Astrocyte (in vitro differentiated cells and primary cell): ENCODE measurements at regions not wholly inside any gene's neighbourhood (a gene's known extent, or its start where the extent isn't known, plus 50 kb on each side); places are given as distances from the start of the nearest gene placed in this dataset.

Experiments used
- DNase-seq: peaks from one replicate; pipeline ENCODE4 v3.0.0-alpha.2; 2010; ENCODE audit warnings: low read depth
- FAIRE-seq: peaks from 2 replicates; lab custom pipeline; 2011; peaks lifted over from hg19 to GRCh38; lab: Jason Lieb, UNC
- H2AFZ ChIP-seq: 2 replicates; pipeline ENCODE4 v1.6.0; 2012; ENCODE audit warnings: low read depth, low read length, inconsistent platforms
- H3K27ac ChIP-seq: 2 replicates; pipeline ENCODE4 v1.5.1; 2011; ENCODE audit warnings: low read depth, low read length, inconsistent platforms
- H3K27me3 ChIP-seq: 2 replicates; pipeline ENCODE4 v1.6.0; 2011; ENCODE audit warnings: low read length, inconsistent platforms; ENCODE audit not compliant: insufficient read depth
- H3K36me3 ChIP-seq: 2 replicates; pipeline ENCODE4 v1.5.1; 2011; ENCODE audit warnings: low read length, inconsistent platforms; ENCODE audit not compliant: insufficient read depth
- H3K4me1 ChIP-seq: 2 replicates; pipeline ENCODE4 v1.5.1; 2011; ENCODE audit warnings: low read length, inconsistent platforms; ENCODE audit not compliant: insufficient read depth
- H3K4me2 ChIP-seq: 2 replicates; pipeline ENCODE4 v1.6.0; 2012; ENCODE audit warnings: low read length, inconsistent platforms
- H3K4me3 ChIP-seq: 2 replicates; pipeline ENCODE4 v1.5.1; 2011; ENCODE audit warnings: low read depth, mild to moderate bottlenecking, low read length, inconsistent platforms; ENCODE audit not compliant: insufficient read depth
- H3K79me2 ChIP-seq: 2 replicates; pipeline ENCODE4 v1.6.0; 2012; ENCODE audit warnings: mild to moderate bottlenecking, low read length, inconsistent platforms; ENCODE audit not compliant: insufficient read depth
- H3K9ac ChIP-seq: 2 replicates; pipeline ENCODE4 v1.6.0; 2012; ENCODE audit warnings: mild to moderate bottlenecking, low read length, inconsistent platforms
- H3K9me3 ChIP-seq: 2 replicates; pipeline ENCODE4 v1.5.1; 2012; ENCODE audit warnings: low read depth, mild to moderate bottlenecking, low read length, inconsistent platforms; ENCODE audit not compliant: insufficient read depth
- H4K20me1 ChIP-seq: 2 replicates; pipeline ENCODE4 v1.6.0; 2012; ENCODE audit warnings: low read length, inconsistent platforms; ENCODE audit not compliant: insufficient read depth
- H3K27ac Mint-ChIP-seq: one replicate; pipeline ENCODE4 v1.8.0; 2021; ENCODE audit warnings: mild to moderate bottlenecking, mixed read lengths; ENCODE audit not compliant: unreplicated experiment
- H3K27me3 Mint-ChIP-seq: one replicate; pipeline ENCODE4 v1.8.0; 2021; ENCODE audit warnings: low read depth, mixed read lengths; ENCODE audit not compliant: unreplicated experiment
- H3K36me3 Mint-ChIP-seq: one replicate; pipeline ENCODE4 v1.8.0; 2021; ENCODE audit warnings: low read depth, mixed read lengths; ENCODE audit not compliant: unreplicated experiment
- H3K4me1 Mint-ChIP-seq: one replicate; pipeline ENCODE4 v1.8.0; 2021; ENCODE audit warnings: low read depth, mixed read lengths; ENCODE audit not compliant: unreplicated experiment
- H3K4me3 Mint-ChIP-seq: one replicate; pipeline ENCODE4 v1.8.0; 2021; ENCODE audit warnings: mild to moderate bottlenecking, moderate library complexity, mixed read lengths; ENCODE audit not compliant: unreplicated experiment
- H3K9me3 Mint-ChIP-seq: one replicate; pipeline ENCODE4 v1.8.0; 2021; ENCODE audit warnings: mild to moderate bottlenecking, mixed read lengths; ENCODE audit not compliant: unreplicated experiment
- EZH2 ChIP-seq: IDR thresholded peaks from 2 replicates; pipeline ENCODE4 v1.6.1; 2012; ENCODE audit warnings: mild to moderate bottlenecking, low read length, inconsistent platforms; ENCODE audit not compliant: insufficient read depth
- TF ChIP-seq, protein P1 (sequence below): IDR thresholded peaks from 2 replicates; pipeline ENCODE4 v1.5.1; 2011; ENCODE audit warnings: low read depth, mild to moderate bottlenecking, inconsistent platforms, low read length, moderate library complexity; ENCODE audit not compliant: insufficient read depth

DNA sequence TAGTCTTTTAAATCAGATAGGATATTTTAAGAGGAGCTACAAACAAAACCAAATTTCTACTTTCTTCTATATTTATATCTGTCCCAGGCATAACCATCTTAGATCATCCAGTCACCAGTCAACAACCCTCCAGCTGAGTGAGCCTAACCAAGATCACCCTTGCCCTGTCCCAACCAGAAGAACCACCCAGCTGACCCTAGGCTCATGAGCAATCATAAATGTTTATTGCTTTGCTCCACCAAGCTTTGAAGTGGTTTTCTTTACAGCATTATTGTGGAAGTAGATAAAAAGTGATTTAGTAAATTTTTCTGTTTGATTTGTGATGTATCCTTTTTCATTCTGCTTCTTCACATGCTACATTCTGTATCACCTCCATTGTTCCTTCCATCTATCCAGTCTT is 167.2 kb upstream of the PIEZO2 start:
- no peak for TF ChIP-seq EZH2
- TF ChIP-seq, protein P1, sequence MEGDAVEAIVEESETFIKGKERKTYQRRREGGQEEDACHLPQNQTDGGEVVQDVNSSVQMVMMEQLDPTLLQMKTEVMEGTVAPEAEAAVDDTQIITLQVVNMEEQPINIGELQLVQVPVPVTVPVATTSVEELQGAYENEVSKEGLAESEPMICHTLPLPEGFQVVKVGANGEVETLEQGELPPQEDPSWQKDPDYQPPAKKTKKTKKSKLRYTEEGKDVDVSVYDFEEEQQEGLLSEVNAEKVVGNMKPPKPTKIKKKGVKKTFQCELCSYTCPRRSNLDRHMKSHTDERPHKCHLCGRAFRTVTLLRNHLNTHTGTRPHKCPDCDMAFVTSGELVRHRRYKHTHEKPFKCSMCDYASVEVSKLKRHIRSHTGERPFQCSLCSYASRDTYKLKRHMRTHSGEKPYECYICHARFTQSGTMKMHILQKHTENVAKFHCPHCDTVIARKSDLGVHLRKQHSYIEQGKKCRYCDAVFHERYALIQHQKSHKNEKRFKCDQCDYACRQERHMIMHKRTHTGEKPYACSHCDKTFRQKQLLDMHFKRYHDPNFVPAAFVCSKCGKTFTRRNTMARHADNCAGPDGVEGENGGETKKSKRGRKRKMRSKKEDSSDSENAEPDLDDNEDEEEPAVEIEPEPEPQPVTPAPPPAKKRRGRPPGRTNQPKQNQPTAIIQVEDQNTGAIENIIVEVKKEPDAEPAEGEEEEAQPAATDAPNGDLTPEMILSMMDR, result no peak
- no peak overlapping the region for H3K27ac Mint-ChIP-seq
- Histone ChIP-seq H3K36me3 (no peaks in the 10 kb centered on the region), H3K9me3 (no peaks in the 10 kb centered on the region), H3K4me1 (peaks cover 12% of the 10 kb centered on the region), H3K27me3 (no peaks in the 10 kb centered on the region), H3K79me2 (no peaks in the 10 kb centered on the region), H4K20me1 (no peaks in the 10 kb centered on the region), H3K9ac (no peak overlapping the region), H2AFZ (no peak overlapping the region), H3K27ac (no peak overlapping the region), H3K4me2 (no peak overlapping the region), H3K4me3 (no peak overlapping the region)
- H3K27me3 Mint-ChIP-seq, result no peaks in the 10 kb centered on the region
- FAIRE-seq, result no peak
- peaks cover 10% of the 10 kb centered on the region for H3K4me1 Mint-ChIP-seq
- no peaks in the 10 kb centered on the region for H3K36me3 Mint-ChIP-seq
- no peak overlapping the region for H3K4me3 Mint-ChIP-seq
- no peaks in the 10 kb centered on the region for H3K9me3 Mint-ChIP-seq
- DNase-seq, result no peak

DNA sequence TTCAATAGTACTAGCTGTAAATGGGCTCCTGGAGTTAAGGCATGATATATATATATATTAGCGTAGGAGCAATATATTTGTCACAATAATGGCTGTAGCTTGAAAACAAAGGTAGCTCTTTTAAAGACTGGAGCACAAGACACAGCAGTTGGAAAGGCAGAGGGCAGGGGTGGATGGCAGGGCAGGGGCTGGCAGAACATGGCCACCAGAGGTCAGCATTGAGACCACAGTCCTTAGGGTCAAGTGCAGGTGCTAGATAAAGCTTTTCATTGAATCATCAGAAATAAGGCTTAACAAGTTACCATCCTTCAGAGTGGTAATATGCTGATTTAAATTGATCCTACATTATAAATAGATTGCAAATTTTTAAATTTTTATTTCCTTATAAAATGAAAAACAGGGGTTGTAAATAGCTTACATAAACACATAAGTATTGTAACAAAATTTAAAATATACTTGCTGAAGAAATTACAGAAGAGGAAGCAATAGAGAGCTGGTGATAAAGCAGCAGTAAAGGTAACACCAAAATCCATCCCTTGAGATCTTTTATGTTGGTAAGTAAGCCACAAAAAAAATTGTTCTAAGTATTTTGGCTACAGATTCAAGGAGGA is 161.2 kb upstream of the PIEZO2 start:
- DNase-seq (no peak), FAIRE-seq (no peak)
- Histone ChIP-seq H3K4me3 (no peak overlapping the region), H3K27me3 (no peaks in the 10 kb centered on the region), H3K36me3 (no peaks in the 10 kb centered on the region), H4K20me1 (no peaks in the 10 kb centered on the region), H3K9ac (no peak overlapping the region), H3K79me2 (no peaks in the 10 kb centered on the region), H3K4me2 (no peak overlapping the region), H3K4me1 (peaks cover 14% of the 10 kb centered on the region), H2AFZ (no peak overlapping the region), H3K27ac (no peak overlapping the region), H3K9me3 (no peaks in the 10 kb centered on the region)
- no peak overlapping the region for H3K27ac Mint-ChIP-seq
- H3K4me3 Mint-ChIP-seq, result no peak overlapping the region
- no peaks in the 10 kb centered on the region for H3K9me3 Mint-ChIP-seq
- peaks cover 6% of the 10 kb centered on the region for H3K4me1 Mint-ChIP-seq
- H3K36me3 Mint-ChIP-seq, result no peaks in the 10 kb centered on the region
- no peaks in the 10 kb centered on the region for H3K27me3 Mint-ChIP-seq
- TF ChIP-seq EZH2, result no peak
- TF ChIP-seq, protein P1, result peak; percentile 70

DNA sequence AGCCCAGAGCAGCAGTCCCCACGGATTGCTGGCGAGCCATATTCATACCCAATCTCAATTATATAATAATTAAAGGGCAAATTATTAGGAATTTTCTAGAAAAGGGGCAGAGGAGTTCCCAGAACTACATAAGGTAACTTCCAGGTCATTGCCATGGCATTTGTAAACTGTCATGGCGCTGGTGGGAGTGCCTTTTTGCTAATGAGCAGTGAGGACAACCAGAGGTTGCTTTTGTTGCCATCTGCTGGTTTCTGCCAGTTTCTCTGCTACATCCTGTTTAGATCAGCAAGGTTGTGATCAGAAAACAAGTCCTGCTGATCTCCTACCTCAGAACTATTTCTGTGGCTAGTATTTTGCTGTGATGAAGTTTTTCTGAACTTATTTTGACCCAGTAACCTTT is 159.8 kb upstream of the PIEZO2 start:
- H3K4me1 ChIP-seq, result peaks cover 14% of the 10 kb centered on the region
- H3K9me3 ChIP-seq, result no peaks in the 10 kb centered on the region
- H2AFZ ChIP-seq, result no peak overlapping the region
- no peak overlapping the region for H3K27ac ChIP-seq
- no peak overlapping the region for H3K4me2 ChIP-seq
- DNase-seq (no peak), FAIRE-seq (no peak)
- Mint-ChIP-seq H3K27ac (no peak overlapping the region), H3K36me3 (no peaks in the 10 kb centered on the region), H3K27me3 (no peaks in the 10 kb centered on the region), H3K4me1 (peaks cover 10% of the 10 kb centered on the region), H3K4me3 (no peak overlapping the region), H3K9me3 (no peaks in the 10 kb centered on the region)
- no peak overlapping the region for H3K9ac ChIP-seq
- no peaks in the 10 kb centered on the region for H3K36me3 ChIP-seq
- no peaks in the 10 kb centered on the region for H4K20me1 ChIP-seq
- H3K4me3 ChIP-seq, result no peak overlapping the region
- no peaks in the 10 kb centered on the region for H3K27me3 ChIP-seq
- H3K79me2 ChIP-seq, result no peaks in the 10 kb centered on the region
- TF ChIP-seq, protein P1, result peak; percentile 9
- no peak for TF ChIP-seq EZH2
